MM.1S (cell line): ENCODE measurements at regions not wholly inside any gene's neighbourhood (a gene's known extent, or its start where the extent isn't known, plus 50 kb on each side); places are given as distances from the start of the nearest gene placed in this dataset.

Source experiments
- DNase-seq: peaks from one replicate; pipeline ENCODE4 v3.0.0-alpha.2; 2015
- H2AFZ ChIP-seq: fragments of 300-600 bp; sonication (generic); 2 replicates; pipeline ENCODE4 v1.6.0; 2016; ENCODE audit warnings: antibody characterized with exemption, low read length
- H3F3A ChIP-seq: fragments of 300-600 bp; sonication (generic); 2 replicates; pipeline ENCODE4 v1.6.1; 2016; ENCODE audit warnings: mild to moderate bottlenecking, antibody characterized with exemption, low read length, moderate library complexity, mixed read lengths; ENCODE audit not compliant: insufficient read depth
- H3K27ac ChIP-seq: fragments of 300-600 bp; sonication (generic); 2 replicates; pipeline ENCODE4 v1.5.1; 2016; ENCODE audit warnings: mild to moderate bottlenecking, low read length
- H3K27me3 ChIP-seq: fragments of 300-600 bp; sonication (generic); replicated peaks from 2 replicates; pipeline ENCODE4 v1.6.0; 2016; ENCODE audit warnings: low read length; ENCODE audit not compliant: insufficient read depth
- H3K36me3 ChIP-seq: fragments of 300-600 bp; sonication (generic); replicated peaks from 2 replicates; pipeline ENCODE4 v1.6.1; 2016; ENCODE audit warnings: mild to moderate bottlenecking, low read length, mixed read lengths; ENCODE audit not compliant: insufficient read depth
- H3K4me1 ChIP-seq: fragments of 300-600 bp; sonication (generic); 2 replicates; pipeline ENCODE4 v1.6.1; 2016; ENCODE audit warnings: low read length, mixed read lengths
- H3K4me2 ChIP-seq: fragments of 300-600 bp; sonication (generic); 2 replicates; pipeline ENCODE4 v1.6.0; 2016; ENCODE audit warnings: low read depth, low read length
- H3K4me3 ChIP-seq: fragments of 300-600 bp; sonication (generic); 2 replicates; pipeline ENCODE4 v1.5.1; 2016; ENCODE audit warnings: low read length, mixed read lengths
- H3K79me2 ChIP-seq: fragments of 300-600 bp; sonication (generic); 2 replicates; pipeline ENCODE4 v1.6.1; 2016; ENCODE audit warnings: mixed run types, low read length, mixed read lengths
- H3K9ac ChIP-seq: fragments of 300-600 bp; sonication (generic); 2 replicates; pipeline ENCODE4 v1.6.1; 2016; ENCODE audit warnings: low read length, mixed read lengths
- H3K9me2 ChIP-seq: fragments of 300-600 bp; sonication (generic); replicated peaks from 2 replicates; pipeline ENCODE4 v1.6.1; 2016; ENCODE audit warnings: mild to moderate bottlenecking, low read length, mixed read lengths; ENCODE audit not compliant: insufficient read depth
- H3K9me3 ChIP-seq: fragments of 300-600 bp; sonication (generic); replicated peaks from 2 replicates; pipeline ENCODE4 v1.6.1; 2016; ENCODE audit warnings: mild to moderate bottlenecking, low read length, mixed read lengths; ENCODE audit not compliant: insufficient read depth
- H4K20me1 ChIP-seq: fragments of 300-600 bp; sonication (generic); 2 replicates; pipeline ENCODE4 v1.6.1; 2016; ENCODE audit warnings: mild to moderate bottlenecking, low read length, moderate library complexity, mixed read lengths; ENCODE audit not compliant: insufficient read depth
- CTCF ChIP-seq: fragments of 300-600 bp; sonication (generic); IDR thresholded peaks from 2 replicates; pipeline ENCODE4 v1.5.1; 2016; ENCODE audit warnings: antibody characterized with exemption, low read length, mixed read lengths
- EZH2 ChIP-seq: fragments of 300-600 bp; sonication (generic); optimal IDR thresholded peaks from 2 replicates; pipeline ENCODE3; 2017; ENCODE audit warnings: low read depth, mild to moderate bottlenecking, antibody characterized with exemption, low read length, mixed read lengths
- EZH2phosphoT487 ChIP-seq: fragments of 300-600 bp; sonication (generic); IDR thresholded peaks from 2 replicates; pipeline ENCODE4 v1.6.1; 2018; ENCODE audit warnings: antibody characterized with exemption, low read length

GRCh38 chr21:41064334-41064791, 103.6 kb upstream of the BACE2 start:
- Histone ChIP-seq H3F3A (no peaks in the 10 kb centered on the region), H3K27me3 (0 out of 2 replicates have a peak, but pooled peaks cover 3% of the 10 kb centered on the region), H4K20me1 (no peaks in the 10 kb centered on the region), H3K9ac (no peak overlapping the region), H3K36me3 (no peaks in the 10 kb centered on the region), H2AFZ (no peak overlapping the region), H3K79me2 (no peaks in the 10 kb centered on the region), H3K4me1 (peaks cover 4% of the 10 kb centered on the region; the same call in 1 of the 2 replicates), H3K4me2 (no peak overlapping the region), H3K9me3 (no peaks in the 10 kb centered on the region), H3K4me3 (no peak overlapping the region), H3K9me2 (no peaks in the 10 kb centered on the region), H3K27ac (no peak overlapping the region)
- no peak for DNase-seq
- TF ChIP-seq EZH2phosphoT487 = no peak
- TF ChIP-seq CTCF = no peak
- TF ChIP-seq EZH2 = no peak

- Histone ChIP-seq H3K27ac (no peak overlapping the region), H3K79me2 (no peaks in the 10 kb centered on the region), H2AFZ (no peak overlapping the region), H3K4me3 (no peak overlapping the region), H3F3A (no peaks in the 10 kb centered on the region), H4K20me1 (no peaks in the 10 kb centered on the region), H3K9me3 (no peaks in the 10 kb centered on the region), H3K36me3 (no peaks in the 10 kb centered on the region), H3K27me3 (0 out of 2 replicates have a peak, but pooled peaks cover 3% of the 10 kb centered on the region), H3K4me1 (peaks cover 4% of the 10 kb centered on the region; the same call in 1 of the 2 replicates), H3K9ac (no peak overlapping the region), H3K9me2 (no peaks in the 10 kb centered on the region), H3K4me2 (no peak overlapping the region)
- DNase-seq = no peak
- TF ChIP-seq CTCF = no peak
- no peak for TF ChIP-seq EZH2phosphoT487
- no peak for TF ChIP-seq EZH2
Measured at GRCh38 chr21:41064951-41065350, 103.0 kb upstream of the BACE2 start.

GRCh38 chr21:41065539-41065938, 102.4 kb upstream of the BACE2 start:
- TF ChIP-seq CTCF (no peak), EZH2 (no peak), EZH2phosphoT487 (no peak)

More at GRCh38 chr21:41065539-41065938, 102.4 kb upstream of the BACE2 start:
- Histone ChIP-seq H3K9me3 (no peaks in the 10 kb centered on the region), H3K36me3 (no peaks in the 10 kb centered on the region), H3K27ac (no peak overlapping the region), H3K4me2 (no peak overlapping the region), H3K9me2 (no peaks in the 10 kb centered on the region), H2AFZ (no peak overlapping the region), H3K4me3 (no peak overlapping the region), H3K9ac (no peak overlapping the region), H3K4me1 (peaks cover 4% of the 10 kb centered on the region; the same call in 1 of the 2 replicates), H3F3A (no peaks in the 10 kb centered on the region), H3K27me3 (0 out of 2 replicates have a peak, but pooled peaks cover 3% of the 10 kb centered on the region), H3K79me2 (no peaks in the 10 kb centered on the region), H4K20me1 (no peaks in the 10 kb centered on the region)
- no peak for DNase-seq
